Esophagus muscularis mucosa (tissue), 4 donors: ENCODE measurements at regions not wholly inside any gene's neighbourhood (a gene's known extent, or its start where the extent isn't known, plus 50 kb on each side); places are given as distances from the start of the nearest gene placed in this dataset.

Source experiments
- DNase-seq: peaks from one replicate; pipeline ENCODE4 v3.0.0-alpha.2; 2017; ENCODE audit errors: extremely low spot score
- H3K27ac ChIP-seq, 4 donors: fragments of 200-600 bp; sonication (generic); replicated peaks in 1 of 4; 1 replicate in 3 of 4; 2 replicates in 1 of 4; pipeline ENCODE4 v1.5.1; 2016 to 2019; ENCODE audit warnings: mild to moderate bottlenecking in 1 of 4
- H3K27me3 ChIP-seq, 4 donors: fragments of 200-600 bp; sonication (generic); one replicate each; pipeline versions ENCODE4 v1.5.1 to v1.6.0; 2016 to 2019
- H3K36me3 ChIP-seq, 4 donors: fragments of 200-600 bp; sonication (generic); one replicate each; pipeline ENCODE4 v1.5.1; 2016 to 2019
- H3K4me1 ChIP-seq, 4 donors: fragments of 200-600 bp; sonication (generic); one replicate each; pipeline ENCODE4 v1.5.1; 2016 to 2019
- H3K4me3 ChIP-seq, 4 donors: fragments of 200-600 bp; sonication (generic); 1 replicate in 2 of 4; 2 replicates in 2 of 4; pipeline ENCODE4 v1.5.1; 2016 to 2019; ENCODE audit warnings: mild to moderate bottlenecking in 4 of 4, moderate library complexity in 1 of 4
- H3K9me3 ChIP-seq, 4 donors: fragments of 200-600 bp; sonication (generic); 1 replicate in 3 of 4; 2 replicates in 1 of 4; pipeline ENCODE4 v1.5.1; 2016 to 2019
- CTCF ChIP-seq, 3 experiments: fragments of 200-600 bp in 2 of 3; fragments of 450-650 bp in 1 of 3; sonication (generic) in 2 of 3; IDR thresholded peaks; one replicate each; pipeline ENCODE4 v1.5.1; 2017 to 2019; ENCODE audit warnings: antibody characterized with exemption in 3 of 3, mild to moderate bottlenecking in 2 of 3, moderate library complexity in 1 of 3
- EP300 ChIP-seq: sonication (generic); formaldehyde crosslinking; IDR thresholded peaks from one replicate; pipeline ENCODE4 v1.6.1; 2017; ENCODE audit warnings: antibody characterized with exemption
- POLR2A ChIP-seq: fragments of 450-650 bp; IDR thresholded peaks from one replicate; pipeline ENCODE4 v1.6.1; 2017; ENCODE audit warnings: antibody characterized with exemption, moderate library complexity, mild to moderate bottlenecking, low read depth
- POLR2AphosphoS5 ChIP-seq, 2 donors: sonication (generic); formaldehyde crosslinking; IDR thresholded peaks; one replicate each; pipeline ENCODE4 v1.6.1; 2017; ENCODE audit warnings: antibody characterized with exemption in 2 of 2
- WGBS: methylation state at CpG from one replicate; pipeline ENCODE4 v1.1.5; 2018; 5-methylcytosine and 5-hydroxymethylcytosine counted together
- intact Hi-C: fragments of 100-400 bp; cut with DNase I; formaldehyde crosslinking; loops from one replicate; pipeline ENCODE4 v1.15.1; 2023

GRCh38 chr10:23868121-23868520, 340.8 kb upstream of the KIAA1217 start:
- intact Hi-C loops: no loop called here
- H3K4me3 ChIP-seq: no peak overlapping the region
- no peaks in the 10 kb centered on the region for H3K4me1 ChIP-seq
- no peaks in the 10 kb centered on the region for H3K27me3 ChIP-seq
- no peaks in the 10 kb centered on the region for H3K9me3 ChIP-seq
- TF ChIP-seq POLR2AphosphoS5 (IDR thresholded peaks at IDR 0.05) (no peak), CTCF (IDR thresholded peaks at IDR 0.05) (no peak), EP300 (no peak), POLR2A (no peak)
- DNase-seq: no peak
- no peak overlapping the region for H3K27ac ChIP-seq
- H3K36me3 ChIP-seq: no peaks in the 10 kb centered on the region
- 91% methylated on average over 2 of the region's 2 CpGs for WGBS

- Histone ChIP-seq H3K9me3 (no peaks in the 10 kb centered on the region), H3K27me3 (no peaks in the 10 kb centered on the region), H3K4me3 (no peak overlapping the region), H3K4me1 (no peaks in the 10 kb centered on the region), H3K27ac (no peak overlapping the region), H3K36me3 (no peaks in the 10 kb centered on the region)
- intact Hi-C loops: no loop called here
- WGBS: 86% methylated on average over 7 of the region's 7 CpGs
- no peak for DNase-seq
- TF ChIP-seq EP300 (no peak), POLR2AphosphoS5 (IDR thresholded peaks at IDR 0.05) (no peak)
Measured at GRCh38 chr10:23869548-23869947, 339.4 kb upstream of the KIAA1217 start.

GRCh38 chr10:23869996-23870395, 338.9 kb upstream of the KIAA1217 start:
- intact Hi-C loops: no loop called here
- DNase-seq: no peak
- 68% methylated on average over 3 of the region's 3 CpGs for WGBS

GRCh38 chr10:23870651-23871610, 338.0 kb upstream of the KIAA1217 start:
- no peak overlapping the region for H3K27ac ChIP-seq
- no peaks in the 10 kb centered on the region for H3K27me3 ChIP-seq
- no peaks in the 10 kb centered on the region for H3K9me3 ChIP-seq
- H3K4me1 ChIP-seq: no peaks in the 10 kb centered on the region
- H3K36me3 ChIP-seq: no peaks in the 10 kb centered on the region
- DNase-seq: no peak
- no peak overlapping the region for H3K4me3 ChIP-seq
- intact Hi-C loops: no loop called here
- 51% methylated on average over 2 of the region's 2 CpGs for WGBS
- TF ChIP-seq EP300: no peak
- no peak for TF ChIP-seq POLR2A
- TF ChIP-seq POLR2AphosphoS5 (IDR thresholded peaks at IDR 0.05): no peak
- TF ChIP-seq CTCF (IDR thresholded peaks at IDR 0.05): no peak

More at GRCh38 chr10:23869996-23870395, 338.9 kb upstream of the KIAA1217 start:
- no peak for TF ChIP-seq POLR2AphosphoS5 (IDR thresholded peaks at IDR 0.05)
- TF ChIP-seq CTCF (IDR thresholded peaks at IDR 0.05): no peak
- TF ChIP-seq EP300: no peak
- no peak for TF ChIP-seq POLR2A
- Histone ChIP-seq H3K27ac (no peak overlapping the region), H3K36me3 (no peaks in the 10 kb centered on the region), H3K27me3 (no peaks in the 10 kb centered on the region), H3K4me1 (no peaks in the 10 kb centered on the region), H3K9me3 (no peaks in the 10 kb centered on the region), H3K4me3 (no peak overlapping the region)

GRCh38 chr10:23872290-23872689, 336.6 kb upstream of the KIAA1217 start:
- WGBS: 67% methylated on average over 2 of the region's 2 CpGs

More at GRCh38 chr10:23872290-23872689, 336.6 kb upstream of the KIAA1217 start:
- intact Hi-C loops: no loop called here
- H3K9me3 ChIP-seq: no peaks in the 10 kb centered on the region
- TF ChIP-seq CTCF (IDR thresholded peaks at IDR 0.05) (no peak), POLR2AphosphoS5 (IDR thresholded peaks at IDR 0.05) (no peak)
- H3K27me3 ChIP-seq: no peaks in the 10 kb centered on the region
- H3K36me3 ChIP-seq: no peaks in the 10 kb centered on the region
- DNase-seq: no peak
- no peaks in the 10 kb centered on the region for H3K4me1 ChIP-seq
- no peak overlapping the region for H3K27ac ChIP-seq
- no peak overlapping the region for H3K4me3 ChIP-seq
